HEK293 (cell line): ENCODE measurements at regions not wholly inside any gene's neighbourhood (a gene's known extent, or its start where the extent isn't known, plus 50 kb on each side); places are given as distances from the start of the nearest gene placed in this dataset.

Experiments used
- CTCF ChIA-PET: fragments of 350-600 bp; formaldehyde crosslinking; extraction: SDS; loops from one replicate; lab custom pipeline; 2021; ENCODE audit warnings: antibody characterized with exemption; lab: Yijun Ruan, JAX
- POLR2A ChIA-PET: fragments of 300-600 bp; formaldehyde crosslinking; extraction: SDS; loops from one replicate; lab custom pipeline; 2020; ENCODE audit warnings: antibody characterized with exemption, inconsistent platforms; lab: Yijun Ruan, JAX
- H3K27ac ChIP-seq: fragments of 200-500 bp; sonication (Bioruptor generic); 2 replicates; pipeline ENCODE4 v1.5.1; 2014; ENCODE audit warnings: low read depth, low read length, control low read depth, inconsistent platforms; ENCODE audit errors: extremely low read depth
- H3K36me3 ChIP-seq, 2 experiments: fragments of 200-500 bp in 1 of 2; sonication (Bioruptor generic) in 1 of 2; 1 replicate in 1 of 2; 2 replicates in 1 of 2; pipeline ENCODE4 v1.5.1; 2014 to 2017; ENCODE audit warnings: inconsistent platforms in 2 of 2, low read length in 2 of 2; ENCODE audit not compliant: control insufficient read depth in 2 of 2, insufficient read depth in 1 of 2
- H3K4me1 ChIP-seq: fragments of 200-500 bp; sonication (Bioruptor generic); 2 replicates; pipeline ENCODE4 v1.5.1; 2014; ENCODE audit warnings: mild to moderate bottlenecking, low read length, inconsistent platforms; ENCODE audit not compliant: control insufficient read depth, insufficient read depth
- H3K4me3 ChIP-seq: 2 replicates; pipeline ENCODE4 v1.5.1; 2011; ENCODE audit warnings: low read depth, mild to moderate bottlenecking, control low read depth, low read length, moderate library complexity
- H3K9me3 ChIP-seq: fragments of 200-500 bp; sonication (Bioruptor generic); 2 replicates; pipeline ENCODE4 v1.5.1; 2014; ENCODE audit warnings: low read depth, low read length, inconsistent platforms; ENCODE audit not compliant: control insufficient read depth, insufficient read depth
- ELK4 ChIP-seq: IDR thresholded peaks from 2 replicates; pipeline ENCODE4 v1.6.1; 2011; ENCODE audit warnings: mild to moderate bottlenecking, low read depth, low read length, borderline replicate concordance
- MEIS1 ChIP-seq: sonication (generic); formaldehyde crosslinking; IDR thresholded peaks from 2 replicates; pipeline ENCODE4 v1.8.1; 2022; ENCODE audit warnings: missing genetic modification reagents, mild to moderate bottlenecking, borderline replicate concordance
- REPIN1 ChIP-seq: fragments of 450-650 bp; formaldehyde crosslinking; IDR thresholded peaks from 2 replicates; pipeline ENCODE4 v1.5.1; 2017; ENCODE audit warnings: missing biosample characterization, missing genetic modification characterization, low read depth
- SP2 ChIP-seq: fragments of 450-650 bp; formaldehyde crosslinking; IDR thresholded peaks from 2 replicates; pipeline ENCODE4 v1.5.1; 2016; ENCODE audit warnings: missing biosample characterization, missing genetic modification characterization
- ZBTB1 ChIP-seq: fragments of 450-650 bp; formaldehyde crosslinking; IDR thresholded peaks from 2 replicates; pipeline ENCODE4 v1.5.1; 2016; ENCODE audit warnings: missing biosample characterization, missing genetic modification characterization
- ZBTB44 ChIP-seq: fragments of 450-650 bp; IDR thresholded peaks from 2 replicates; pipeline ENCODE4 v1.5.1; 2018; ENCODE audit warnings: missing biosample characterization, mild to moderate bottlenecking, missing genetic modification characterization
- ZBTB7A ChIP-seq: fragments of 450-650 bp; formaldehyde crosslinking; IDR thresholded peaks from 2 replicates; pipeline ENCODE4 v1.5.1; 2016; ENCODE audit warnings: low read depth, missing biosample characterization, missing genetic modification characterization
- ZFP3 ChIP-seq: fragments of 450-650 bp; formaldehyde crosslinking; IDR thresholded peaks from 2 replicates; pipeline ENCODE4 v1.5.1; 2016; ENCODE audit warnings: low read depth, missing biosample characterization, missing genetic modification characterization
- ZNF112 ChIP-seq: fragments of 450-650 bp; formaldehyde crosslinking; IDR thresholded peaks from 2 replicates; pipeline ENCODE4 v1.5.0; 2017; ENCODE audit warnings: missing biosample characterization, missing genetic modification characterization
- ZNF19 ChIP-seq: fragments of 450-650 bp; formaldehyde crosslinking; IDR thresholded peaks from 2 replicates; pipeline ENCODE4; 2016; ENCODE audit warnings: missing biosample characterization, missing genetic modification characterization, low read depth
- ZNF404 ChIP-seq: fragments of 450-650 bp; formaldehyde crosslinking; IDR thresholded peaks from 2 replicates; pipeline ENCODE4 v1.5.1; 2017; ENCODE audit warnings: missing biosample characterization, missing genetic modification characterization
- ZNF529 ChIP-seq: fragments of 450-650 bp; formaldehyde crosslinking; IDR thresholded peaks from 2 replicates; pipeline ENCODE4 v1.5.1; 2017; ENCODE audit warnings: missing genetic modification characterization, missing biosample characterization; ENCODE audit not compliant: insufficient replicate concordance
- ZNF548 ChIP-seq: fragments of 450-650 bp; formaldehyde crosslinking; IDR thresholded peaks from 2 replicates; pipeline ENCODE4 v1.5.1; 2016; ENCODE audit warnings: missing biosample characterization, missing genetic modification characterization
- ZNF558 ChIP-seq: fragments of 450-650 bp; formaldehyde crosslinking; IDR thresholded peaks from 2 replicates; pipeline ENCODE4 v1.5.1; 2016; ENCODE audit warnings: missing biosample characterization, missing genetic modification characterization
- ZNF654 ChIP-seq: fragments of 450-650 bp; formaldehyde crosslinking; IDR thresholded peaks from 2 replicates; pipeline ENCODE4 v1.5.1; 2016; ENCODE audit warnings: low read depth, missing biosample characterization, missing genetic modification characterization
- ZNF704 ChIP-seq: fragments of 450-650 bp; formaldehyde crosslinking; IDR thresholded peaks from 2 replicates; pipeline ENCODE4 v1.5.1; 2016; ENCODE audit warnings: missing biosample characterization, missing genetic modification characterization
- ZNF707 ChIP-seq: fragments of 450-650 bp; formaldehyde crosslinking; IDR thresholded peaks from 2 replicates; pipeline ENCODE4 v1.5.1; 2016; ENCODE audit warnings: missing biosample characterization, missing genetic modification characterization
- ZNF777 ChIP-seq: fragments of 450-650 bp; formaldehyde crosslinking; IDR thresholded peaks from 2 replicates; pipeline ENCODE4 v1.5.1; 2017; ENCODE audit warnings: missing biosample characterization, missing genetic modification characterization, borderline replicate concordance
- ZNF785 ChIP-seq: fragments of 450-650 bp; formaldehyde crosslinking; IDR thresholded peaks from 2 replicates; pipeline ENCODE4 v1.5.1; 2016; ENCODE audit warnings: missing biosample characterization, missing genetic modification characterization
- ZSCAN30 ChIP-seq: fragments of 450-650 bp; IDR thresholded peaks from 2 replicates; pipeline ENCODE4 v1.5.1; 2018; ENCODE audit warnings: missing biosample characterization, mild to moderate bottlenecking, missing genetic modification characterization, moderate library complexity
- ZSCAN5A ChIP-seq: fragments of 450-650 bp; formaldehyde crosslinking; IDR thresholded peaks from 2 replicates; pipeline ENCODE4 v1.5.1; 2016; ENCODE audit warnings: missing biosample characterization, missing genetic modification characterization

GRCh38 chr21:28220680-28221079 is 772.0 kb downstream of the LTN1 start:
- CTCF ChIA-PET = interaction anchor here (0.6 kb wide), 1 partner anchor 12 kb away, joined by 3 read pairs; no protein-coding TSS in a partner anchor
- Histone ChIP-seq H3K36me3 (no peaks in the 10 kb centered on the region), H3K27ac (no peak overlapping the region), H3K9me3 (no peaks in the 10 kb centered on the region), H3K4me3 (no peak overlapping the region), H3K4me1 (no peaks in the 10 kb centered on the region)
- POLR2A ChIA-PET = no interaction called here
- TF ChIP-seq ZNF654 = no peak
- TF ChIP-seq ZNF777 (tag by site-specific recombination) = no peak
- no peak for TF ChIP-seq ZNF112

- POLR2A ChIA-PET = no interaction called here
- Histone ChIP-seq H3K4me3 (no peak overlapping the region), H3K4me1 (no peaks in the 10 kb centered on the region), H3K36me3 (no peaks in the 10 kb centered on the region), H3K27ac (no peak overlapping the region), H3K9me3 (no peaks in the 10 kb centered on the region)
- CTCF ChIA-PET = no interaction called here
- TF ChIP-seq MEIS1 (no peak), ZBTB7A (tag by site-specific recombination) (no peak), ZNF707 (tag by site-specific recombination) (no peak), ZFP3 (tag by site-specific recombination) (no peak), ZSCAN5A (no peak), ZNF558 (tag by site-specific recombination) (no peak), ZNF529 (tag by site-specific recombination) (no peak), ELK4 (no peak)
These were observed 775.6 kb downstream of the LTN1 start for GRCh38 chr21:28216976-28217523.

- Histone ChIP-seq H3K9me3 (no peaks in the 10 kb centered on the region), H3K4me1 (no peaks in the 10 kb centered on the region), H3K27ac (no peak overlapping the region), H3K4me3 (no peak overlapping the region), H3K36me3 (no peaks in the 10 kb centered on the region)
- CTCF ChIA-PET = no interaction called here
- POLR2A ChIA-PET = no interaction called here
- TF ChIP-seq MEIS1 (no peak), ZNF19 (no peak), ZBTB1 (tag by site-specific recombination) (no peak), ZBTB44 (tag by site-specific recombination) (no peak), REPIN1 (tag by site-specific recombination) (no peak), ZNF404 (tag by site-specific recombination) (no peak), SP2 (tag by site-specific recombination) (no peak), ZSCAN30 (tag by site-specific recombination) (no peak), ZNF785 (tag by site-specific recombination) (no peak), ZNF548 (tag by site-specific recombination) (no peak), ZNF704 (tag by site-specific recombination) (no peak)
These were observed 777.3 kb downstream of the LTN1 start for GRCh38 chr21:28215214-28215954.
